NCI-H2171 (cell line): ENCODE measurements at regions not wholly inside any gene's neighbourhood (a gene's known extent, or its start where the extent isn't known, plus 50 kb on each side); places are given as distances from the start of the nearest gene placed in this dataset.
"Not testable (repeated sequence)": the region's sequence is repeated elsewhere in the genome, so short reads cannot be mapped to it uniquely, and the experiment has no call there.

ENCODE experiments used
- DNase-seq: peaks from one replicate; lab custom pipeline; 2025; lab: John Stamatoyannopoulos, UW

- no peak for DNase-seq
Observed at GRCh38 chr11:80944758-80945157, 1503.9 kb upstream of the TENM4 start.

DNA sequence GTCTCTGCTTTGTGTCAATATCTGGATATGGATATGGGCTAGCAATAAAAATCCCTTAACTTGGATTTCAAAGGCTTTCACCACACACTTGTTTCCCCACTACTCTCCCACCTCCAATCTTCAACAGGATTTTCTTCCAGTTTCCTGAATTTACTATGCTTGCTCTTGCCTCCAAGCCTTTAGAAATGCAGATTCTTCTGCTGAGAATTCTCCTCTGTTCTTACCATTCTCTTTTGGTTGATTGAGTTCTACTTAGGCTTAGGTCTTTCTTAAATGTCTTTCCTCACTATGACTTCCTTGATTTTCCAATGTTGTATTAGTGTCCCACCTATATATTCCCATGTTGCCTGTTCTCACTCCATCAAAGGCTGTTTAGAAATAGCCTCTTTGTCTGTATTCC, 1502.4 kb upstream of the TENM4 start:
- DNase-seq = no peak

DNA sequence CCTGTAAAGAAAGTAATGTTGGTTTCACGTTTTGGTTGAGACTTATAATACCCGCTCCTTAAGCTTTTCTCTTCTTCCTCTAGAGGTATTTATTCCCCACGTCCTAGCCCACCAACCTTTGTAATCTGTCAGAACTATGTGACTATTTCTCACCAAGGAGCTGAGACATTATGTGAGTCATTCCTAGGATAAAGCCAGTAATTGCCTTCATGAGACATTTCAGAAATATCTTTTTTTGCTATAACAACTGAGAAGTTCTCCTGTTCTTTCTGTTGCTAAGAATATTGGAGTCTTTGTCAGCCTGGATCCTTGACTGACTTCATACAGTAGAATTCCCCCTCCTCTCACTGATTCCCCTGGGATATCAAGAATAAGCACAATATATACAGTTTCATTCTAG, 1497.0 kb upstream of the TENM4 start:
- DNase-seq = no peak

DNA sequence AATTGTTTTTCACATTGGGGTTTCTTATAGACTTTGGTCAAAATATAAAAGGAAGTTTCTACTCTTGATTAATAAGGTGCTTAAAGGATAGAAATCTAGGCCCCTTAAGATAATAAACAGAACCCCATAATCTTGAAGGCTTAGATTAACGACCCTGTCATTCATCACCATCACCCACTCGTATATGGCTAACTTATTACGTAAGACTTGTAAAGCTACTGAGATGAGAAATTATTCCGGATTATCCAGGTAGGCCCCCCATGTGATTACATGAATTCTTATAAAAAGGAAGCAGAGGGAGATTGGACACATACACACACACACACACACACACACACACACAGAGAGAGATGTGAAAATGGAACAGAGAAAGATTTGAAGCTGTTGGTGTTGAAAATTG, 1489.2 kb upstream of the TENM4 start:
- DNase-seq = no peak

GRCh38 chr11:80929031-80929805, 1488.4 kb upstream of the TENM4 start:
- no peak for DNase-seq

DNA sequence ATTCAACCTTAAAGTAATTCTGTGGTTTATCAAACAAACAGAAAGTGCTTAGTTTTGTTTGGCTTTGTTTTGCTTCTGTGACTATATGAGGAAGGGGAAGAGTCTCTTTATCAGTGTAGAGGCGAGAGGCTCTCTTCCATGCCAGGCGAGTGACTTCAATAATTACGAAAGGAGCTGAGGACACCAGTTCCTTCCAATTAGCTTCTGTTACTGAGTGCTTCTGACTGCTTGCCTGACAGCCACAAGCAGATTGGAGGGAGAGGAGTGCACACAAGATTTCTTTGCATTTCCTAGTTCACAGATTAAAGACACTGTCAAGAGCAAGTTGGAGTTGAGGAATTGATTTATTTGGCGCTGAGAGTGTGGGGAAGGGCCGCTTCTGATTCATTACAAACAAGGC, 1484.5 kb upstream of the TENM4 start:
- no peak for DNase-seq

DNA sequence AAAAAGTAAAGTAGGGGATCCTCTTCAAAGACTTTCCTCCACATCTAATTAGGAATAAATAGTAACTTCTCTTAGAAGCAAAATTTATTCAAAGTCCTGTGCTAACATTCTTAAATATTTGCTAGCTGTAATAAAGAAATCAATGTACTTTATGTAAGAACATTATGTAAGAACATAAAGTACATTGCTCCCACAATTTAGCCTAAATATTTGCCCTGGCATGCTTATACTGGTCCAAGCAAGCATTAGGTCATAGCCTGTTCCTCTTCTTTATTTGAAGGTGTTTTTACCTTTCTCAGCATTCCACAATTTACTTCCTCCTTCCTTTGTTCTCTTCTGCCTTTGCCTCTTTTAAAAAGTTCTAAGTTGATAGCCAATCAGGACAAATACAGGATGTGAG, 1480.5 kb upstream of the TENM4 start:
- not testable (repeated sequence) for DNase-seq

GRCh38 chr11:80916173-80916798, 1475.5 kb upstream of the TENM4 start:
- DNase-seq = no peak

DNA sequence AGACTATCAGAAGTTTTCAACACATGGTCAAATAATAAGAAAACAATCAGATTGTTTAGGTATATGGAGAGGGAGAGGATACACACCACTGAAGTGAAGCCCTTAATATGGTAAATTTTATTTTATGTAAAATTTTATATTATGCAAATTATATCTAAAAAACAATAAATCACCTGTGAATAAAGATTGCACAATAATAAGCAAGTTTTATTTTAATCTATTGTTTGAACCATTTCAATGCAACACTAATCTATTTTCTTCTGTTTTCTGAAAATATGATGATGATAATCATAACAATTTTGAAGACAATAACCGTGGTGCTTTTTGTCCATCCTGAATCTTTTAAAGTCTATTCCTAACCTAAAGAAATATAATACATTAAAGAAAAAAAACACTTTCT, 1473.5 kb upstream of the TENM4 start:
- no peak for DNase-seq

GRCh38 chr11:80911666-80912065, 1470.8 kb upstream of the TENM4 start:
- DNase-seq = no peak

- DNase-seq = no peak
Observed at GRCh38 chr11:80900265-80900664, 1459.4 kb upstream of the TENM4 start.

DNA sequence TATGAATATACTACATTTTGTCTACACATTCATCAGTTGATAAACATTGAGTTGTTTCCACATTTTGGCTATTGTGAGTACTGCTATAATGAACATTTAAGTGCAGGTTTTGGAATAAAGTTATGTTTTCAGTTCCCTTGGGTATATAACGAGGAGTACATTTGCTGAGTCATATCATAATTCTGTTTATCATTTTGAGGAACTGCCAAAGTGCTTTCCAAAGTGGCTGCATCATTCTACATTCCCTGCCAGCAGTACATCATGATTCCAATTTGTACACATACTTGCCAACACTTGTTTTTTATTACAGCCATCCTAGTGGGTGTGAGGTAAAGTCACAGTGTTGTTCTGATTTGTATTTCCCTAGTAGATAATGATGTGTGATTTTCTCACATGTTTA, 1458.6 kb upstream of the TENM4 start:
- DNase-seq = no peak

DNA sequence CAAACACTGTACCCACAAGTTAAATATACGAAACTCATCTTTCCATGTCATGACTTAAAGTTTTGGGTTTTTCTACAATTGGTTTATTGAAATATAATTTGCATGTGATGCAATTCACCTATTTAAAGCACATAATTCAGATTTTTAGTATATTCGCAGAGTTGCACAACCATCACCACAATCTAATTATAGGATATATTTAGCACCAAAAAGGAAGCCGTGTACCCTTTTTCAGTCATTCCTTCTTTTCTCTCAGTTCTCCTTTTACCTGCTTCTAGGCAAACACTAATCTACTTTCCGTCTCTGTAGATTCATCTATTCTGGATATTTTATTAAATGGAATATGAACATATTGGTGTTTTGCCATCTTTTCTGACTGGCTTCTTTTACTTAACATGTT, 1458.1 kb upstream of the TENM4 start:
- DNase-seq = no peak

DNA sequence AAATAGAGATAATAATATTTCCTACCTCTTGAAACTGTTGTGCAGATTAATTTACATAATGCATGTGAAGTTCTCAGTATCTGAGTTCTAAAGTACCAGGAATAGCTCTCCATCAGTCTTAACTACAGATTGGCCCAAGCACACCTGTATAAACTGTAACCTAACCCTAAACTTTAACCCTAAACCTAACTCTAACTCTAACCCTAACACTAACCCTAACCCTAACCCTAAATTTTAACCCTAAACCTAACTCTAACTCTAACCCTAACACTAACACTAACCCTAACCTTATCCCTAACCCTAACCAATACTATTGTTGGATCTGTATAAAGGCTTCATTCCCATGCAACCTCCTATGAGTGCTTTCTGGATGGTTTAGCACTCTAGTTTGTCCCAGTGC, 1445.9 kb upstream of the TENM4 start:
- no peak for DNase-seq

DNA sequence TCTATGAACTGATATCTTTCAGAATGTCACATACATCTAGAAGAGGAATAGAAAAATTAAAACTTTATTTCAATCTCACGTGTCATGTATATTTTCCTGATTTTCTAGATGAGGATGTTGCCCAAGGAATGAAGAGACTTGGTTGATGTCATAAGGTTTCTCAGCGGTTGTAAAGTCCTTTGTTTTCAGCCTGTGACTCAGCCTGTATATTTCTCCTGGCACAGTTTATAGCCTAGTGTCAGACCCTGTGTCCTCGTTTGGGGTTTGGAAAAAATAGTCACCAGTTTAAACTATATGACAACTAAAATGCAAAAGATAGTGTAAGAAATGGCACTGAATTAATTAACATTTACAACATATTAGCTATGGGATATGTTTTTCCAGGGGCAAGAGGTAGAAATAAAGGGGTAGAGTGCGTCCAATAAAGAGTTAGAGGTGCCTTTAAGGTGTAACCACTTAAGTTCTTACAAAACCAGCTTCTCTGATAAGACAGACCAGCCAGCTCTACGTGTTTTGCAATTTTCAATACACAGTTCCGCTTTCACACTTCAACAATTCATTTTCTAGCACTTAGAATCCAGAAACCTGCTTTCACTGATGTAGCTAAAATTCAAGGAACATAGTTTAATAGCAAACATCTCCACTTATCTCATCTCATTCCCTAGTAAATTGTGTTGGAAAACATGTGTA, 1432.6 kb upstream of the TENM4 start:
- no peak for DNase-seq

GRCh38 chr11:80872116-80872728, 1431.4 kb upstream of the TENM4 start:
- DNase-seq = no peak

- DNase-seq = no peak
Observed at GRCh38 chr11:80868831-80869230, 1428.0 kb upstream of the TENM4 start.

- DNase-seq = no peak
Observed at GRCh38 chr11:80862011-80862410, 1421.2 kb upstream of the TENM4 start.

- DNase-seq = no peak
Observed at GRCh38 chr11:80861193-80861592, 1420.4 kb upstream of the TENM4 start.

- no peak for DNase-seq
Observed at GRCh38 chr11:80860632-80861031, 1419.8 kb upstream of the TENM4 start.

- no peak for DNase-seq
Observed at GRCh38 chr11:80856066-80856465, 1415.2 kb upstream of the TENM4 start.

DNA sequence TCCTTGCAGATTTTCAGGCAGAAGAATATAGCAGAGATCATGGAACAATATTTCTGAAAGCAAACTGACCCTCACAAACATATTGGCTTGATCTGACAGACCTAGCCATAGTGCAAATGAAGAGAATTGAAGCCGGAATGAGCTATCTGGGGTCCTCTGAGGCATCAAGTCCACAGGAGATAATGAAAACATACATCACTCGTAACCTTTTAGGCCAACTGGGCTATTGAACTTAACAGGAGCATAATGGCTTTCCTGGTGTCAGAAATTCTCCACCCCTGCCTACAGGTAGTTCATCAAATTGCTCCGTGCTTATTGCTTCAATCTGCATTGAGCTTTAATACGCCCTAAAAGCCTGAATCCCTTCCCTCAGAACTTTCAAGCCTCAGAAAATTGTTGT, 1414.6 kb upstream of the TENM4 start:
- no peak for DNase-seq

DNA sequence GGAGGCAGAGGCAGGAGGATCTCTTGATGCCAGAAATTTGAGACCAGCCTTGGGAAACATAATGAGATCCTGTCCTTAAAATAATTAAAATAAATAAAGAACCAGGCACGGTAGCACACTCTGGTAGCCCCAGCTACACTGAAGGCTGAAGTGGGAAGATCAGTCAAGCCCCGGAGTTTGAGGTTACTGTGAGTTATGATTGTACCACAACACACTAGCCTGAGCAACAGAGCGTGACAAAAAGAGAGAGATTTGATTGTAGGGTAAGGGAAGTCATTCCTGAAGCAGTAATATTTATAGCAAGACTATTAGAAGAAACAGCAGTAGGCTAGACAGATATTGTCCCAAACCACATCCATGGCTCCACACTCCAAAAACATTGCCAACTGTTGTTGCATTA, 1408.4 kb upstream of the TENM4 start:
- no peak for DNase-seq
